Islet of Langerhans (tissue), 1 donor: ENCODE measurements at regions not wholly inside any gene's neighbourhood (a gene's known extent, or its start where the extent isn't known, plus 50 kb on each side); places are given as distances from the start of the nearest gene placed in this dataset.
"Not testable (repeated sequence)": the region's sequence is repeated elsewhere in the genome, so short reads cannot be mapped to it uniquely, and the experiment has no call there.

Source experiments
- FAIRE-seq: peaks from one replicate; lab custom pipeline; 2011; peaks lifted over from hg19 to GRCh38; lab: Jason Lieb, UNC

- FAIRE-seq, result no peak
Measured at GRCh38 chr4:100633269-100633668, 115.4 kb upstream of the EMCN start.

- no peak for FAIRE-seq
Measured at GRCh38 chr4:100632163-100632562, 114.3 kb upstream of the EMCN start.

- no peak for FAIRE-seq
Measured at GRCh38 chr4:100631281-100631968, 113.6 kb upstream of the EMCN start.

- no peak for FAIRE-seq
Measured at GRCh38 chr4:100630341-100630740, 112.5 kb upstream of the EMCN start.

GRCh38 chr4:100609810-100610209 lies 92.0 kb upstream of the EMCN start:
- FAIRE-seq, result no peak

- FAIRE-seq, result not testable (repeated sequence)
Measured at GRCh38 chr4:100608651-100609050, 90.8 kb upstream of the EMCN start.

GRCh38 chr4:100605144-100605543 lies 87.3 kb upstream of the EMCN start:
- FAIRE-seq, result no peak

- no peak for FAIRE-seq
Measured at GRCh38 chr4:100593935-100594334, 76.1 kb upstream of the EMCN start.

GRCh38 chr4:100591161-100591876 lies 73.5 kb upstream of the EMCN start:
- FAIRE-seq, result no peak

GRCh38 chr4:100590325-100590724 lies 72.5 kb upstream of the EMCN start:
- no peak for FAIRE-seq

GRCh38 chr4:100588076-100588475 lies 70.3 kb upstream of the EMCN start:
- no peak for FAIRE-seq

GRCh38 chr4:100582146-100582545 lies 64.3 kb upstream of the EMCN start:
- no peak for FAIRE-seq

- FAIRE-seq, result no peak
Measured at GRCh38 chr4:100581337-100581736, 63.5 kb upstream of the EMCN start.

GRCh38 chr4:100576570-100576969 lies 58.7 kb upstream of the EMCN start:
- FAIRE-seq, result no peak

- no peak for FAIRE-seq
Measured at GRCh38 chr4:100574607-100575006, 56.8 kb upstream of the EMCN start.

- no peak for FAIRE-seq
Measured at GRCh38 chr4:100569196-100569595, 51.4 kb upstream of the EMCN start.
